WTC11 (cell line): ENCODE measurements at regions not wholly inside any gene's neighbourhood (a gene's known extent, or its start where the extent isn't known, plus 50 kb on each side); places are given as distances from the start of the nearest gene placed in this dataset.

ENCODE experiments used
- ATAC-seq: fragments of 200-7000 bp; cut with Tn5 transposase; 2 replicates; pipeline ENCODE4 v1.10.0; 2021; ENCODE audit warnings: mild to moderate bottlenecking, moderate library complexity
- CTCF ChIA-PET: fragments of 300-600 bp; sonication (Branson Sonifier 250); formaldehyde crosslinking; loops from one replicate; lab custom pipeline; 2021; ENCODE audit warnings: antibody characterized with exemption; lab: Charles Lee
- POLR2A ChIA-PET: fragments of 350-600 bp; sonication (Branson Sonifier 250); formaldehyde crosslinking; loops from one replicate; lab custom pipeline; 2021; ENCODE audit warnings: antibody characterized with exemption; lab: Charles Lee
- DNase-seq: peaks from one replicate; pipeline ENCODE4 v3.0.0; 2021; ENCODE audit warnings: low spot score
- H3K27ac Mint-ChIP-seq: 2 replicates; pipeline ENCODE4 v1.8.0; 2021; ENCODE audit warnings: mixed read lengths
- H3K27me3 Mint-ChIP-seq: 2 replicates; pipeline ENCODE4 v1.8.0; 2021; ENCODE audit warnings: low read depth, mild to moderate bottlenecking, moderate library complexity, mixed read lengths
- H3K36me3 Mint-ChIP-seq: 2 replicates; pipeline ENCODE4 v1.8.0; 2021; ENCODE audit warnings: mixed read lengths
- H3K4me1 Mint-ChIP-seq: 2 replicates; pipeline ENCODE4 v1.8.0; 2022; ENCODE audit warnings: mixed read lengths
- H3K4me3 Mint-ChIP-seq: 2 replicates; pipeline ENCODE4 v1.8.0; 2021; ENCODE audit warnings: mild to moderate bottlenecking, moderate library complexity, mixed read lengths
- H3K9me3 Mint-ChIP-seq: 2 replicates; pipeline ENCODE4 v1.8.0; 2021; ENCODE audit warnings: mixed read lengths
- CREB1 ChIP-seq: sonication (generic); formaldehyde crosslinking; IDR thresholded peaks from 2 replicates; pipeline ENCODE4 v1.8.0; 2023; ENCODE audit warnings: mild to moderate bottlenecking, missing genetic modification reagents
- FOXJ3 ChIP-seq: sonication (generic); formaldehyde crosslinking; IDR thresholded peaks from 2 replicates; pipeline ENCODE4 v1.9.0; 2021; ENCODE audit warnings: missing genetic modification reagents, mild to moderate bottlenecking, borderline replicate concordance
- FOXP1 ChIP-seq: sonication (generic); formaldehyde crosslinking; IDR thresholded peaks from 2 replicates; pipeline ENCODE4 v1.8.0; 2022; ENCODE audit warnings: missing genetic modification reagents, mild to moderate bottlenecking, moderate library complexity, borderline replicate concordance
- MXD4 ChIP-seq: fragments of 250-450 bp; sonication (Bioruptor Pico); IDR thresholded peaks from 2 replicates; pipeline ENCODE4 v1.8.0; 2021; ENCODE audit warnings: mild to moderate bottlenecking, moderate library complexity, borderline replicate concordance
- OVOL2 ChIP-seq: fragments of 250-450 bp; sonication (Bioruptor Pico); IDR thresholded peaks from 2 replicates; pipeline ENCODE4 v1.9.0; 2021; ENCODE audit warnings: mild to moderate bottlenecking, borderline replicate concordance
- PRRX2 ChIP-seq: fragments of 250-450 bp; sonication (Bioruptor Pico); IDR thresholded peaks from 2 replicates; pipeline ENCODE4 v1.8.0; 2021; ENCODE audit warnings: mild to moderate bottlenecking
- SMAD3 ChIP-seq: sonication (generic); formaldehyde crosslinking; IDR thresholded peaks from 2 replicates; pipeline ENCODE4 v1.8.0; 2022; ENCODE audit warnings: missing genetic modification reagents, mild to moderate bottlenecking, borderline replicate concordance
- SMAD4 ChIP-seq: sonication (generic); formaldehyde crosslinking; IDR thresholded peaks from 2 replicates; pipeline ENCODE4 v1.8.0; 2022; ENCODE audit warnings: mild to moderate bottlenecking, missing genetic modification reagents
- TF ChIP-seq, protein P1 (sequence below): sonication (generic); formaldehyde crosslinking; IDR thresholded peaks from 2 replicates; pipeline ENCODE4 v1.8.1; 2023; ENCODE audit warnings: mild to moderate bottlenecking, missing genetic modification reagents
- TF ChIP-seq, protein P2 (sequence below): sonication (generic); formaldehyde crosslinking; IDR thresholded peaks from 2 replicates; pipeline ENCODE4 v1.8.1; 2022; ENCODE audit warnings: low read depth, mild to moderate bottlenecking, moderate library complexity, missing genetic modification reagents, borderline replicate concordance
- TF ChIP-seq, protein P3 (sequence below): sonication (generic); formaldehyde crosslinking; IDR thresholded peaks from 2 replicates; pipeline ENCODE4 v1.8.1; 2023; ENCODE audit warnings: mild to moderate bottlenecking, missing genetic modification reagents, moderate library complexity
- TF ChIP-seq, protein P4 (sequence below): sonication (generic); formaldehyde crosslinking; IDR thresholded peaks from 2 replicates; pipeline ENCODE4 v1.8.1; 2022; ENCODE audit warnings: low read depth, missing genetic modification reagents, borderline replicate concordance
- TF ChIP-seq, protein P5 (sequence below): sonication (generic); formaldehyde crosslinking; IDR thresholded peaks from 2 replicates; pipeline ENCODE4 v1.8.0; 2022; ENCODE audit warnings: mild to moderate bottlenecking, missing genetic modification reagents

DNA sequence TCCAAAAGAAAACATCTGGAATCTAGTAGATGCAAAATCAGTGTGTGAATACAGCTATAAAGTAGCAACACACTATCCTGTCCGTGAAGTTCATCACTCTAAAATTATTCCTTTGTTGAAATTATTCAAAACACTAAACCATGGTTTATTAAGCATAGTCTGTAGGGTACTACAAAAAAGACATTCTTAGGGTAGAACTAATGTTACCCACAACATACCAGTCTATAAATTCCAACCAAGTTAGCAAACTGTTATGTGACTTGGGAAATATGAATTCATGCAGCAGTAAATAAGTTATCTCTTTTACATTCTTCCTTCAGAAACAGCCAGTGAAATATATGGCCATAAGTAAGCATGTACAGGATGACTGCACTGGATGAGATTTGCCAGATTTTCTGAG, 580.3 kb upstream of the ADGRB3 start:
- Mint-ChIP-seq H3K27me3 (no peaks in the 10 kb centered on the region), H3K4me1 (peaks cover 6% of the 10 kb centered on the region), H3K36me3 (peaks cover 19% of the 10 kb centered on the region), H3K4me3 (no peak overlapping the region), H3K27ac (no peak overlapping the region), H3K9me3 (peaks cover 16% of the 10 kb centered on the region)
- no peak for ATAC-seq
- TF ChIP-seq, protein P1, sequence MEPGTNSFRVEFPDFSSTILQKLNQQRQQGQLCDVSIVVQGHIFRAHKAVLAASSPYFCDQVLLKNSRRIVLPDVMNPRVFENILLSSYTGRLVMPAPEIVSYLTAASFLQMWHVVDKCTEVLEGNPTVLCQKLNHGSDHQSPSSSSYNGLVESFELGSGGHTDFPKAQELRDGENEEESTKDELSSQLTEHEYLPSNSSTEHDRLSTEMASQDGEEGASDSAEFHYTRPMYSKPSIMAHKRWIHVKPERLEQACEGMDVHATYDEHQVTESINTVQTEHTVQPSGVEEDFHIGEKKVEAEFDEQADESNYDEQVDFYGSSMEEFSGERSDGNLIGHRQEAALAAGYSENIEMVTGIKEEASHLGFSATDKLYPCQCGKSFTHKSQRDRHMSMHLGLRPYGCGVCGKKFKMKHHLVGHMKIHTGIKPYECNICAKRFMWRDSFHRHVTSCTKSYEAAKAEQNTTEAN = no peak
- no peak for DNase-seq
- ChIA-PET POLR2A (no interaction called here), CTCF (no interaction called here)

DNA sequence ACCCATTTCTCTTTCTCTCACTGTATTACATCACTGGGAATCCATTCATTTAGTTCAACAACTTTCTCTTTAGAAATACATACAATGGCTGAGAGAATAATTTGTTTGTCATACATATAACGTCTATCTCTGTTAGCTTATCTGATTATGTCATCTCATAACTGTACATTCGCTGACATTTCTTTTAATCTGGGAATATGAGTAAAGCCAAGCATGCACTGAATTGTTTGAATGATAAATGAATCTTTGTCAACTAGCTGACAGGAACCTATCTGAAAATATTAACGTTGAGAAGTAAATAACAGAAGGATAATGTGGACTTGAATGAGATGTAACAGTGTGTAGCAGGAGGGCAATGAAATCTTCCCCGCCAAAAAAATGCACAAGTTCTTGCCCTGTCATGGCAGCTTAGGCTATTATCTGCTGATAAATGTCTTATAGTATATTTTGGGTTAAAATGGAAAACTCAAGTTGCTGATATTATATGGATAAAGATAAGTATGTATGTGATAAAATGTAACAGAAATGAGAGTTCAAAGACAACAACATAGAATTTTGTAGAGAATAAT, 581.2 kb upstream of the ADGRB3 start:
- no peak for DNase-seq
- no peak overlapping the region for H3K27ac Mint-ChIP-seq
- POLR2A ChIA-PET = no interaction called here
- H3K4me1 Mint-ChIP-seq = no peaks in the 10 kb centered on the region
- H3K9me3 Mint-ChIP-seq = peaks cover 16% of the 10 kb centered on the region
- H3K4me3 Mint-ChIP-seq = no peak overlapping the region
- peaks cover 19% of the 10 kb centered on the region for H3K36me3 Mint-ChIP-seq
- TF ChIP-seq FOXP1 = no peak
- TF ChIP-seq, all 79 proteins: peak for 0
- CTCF ChIA-PET = no interaction called here
- H3K27me3 Mint-ChIP-seq = no peaks in the 10 kb centered on the region
- no peak for ATAC-seq

DNA sequence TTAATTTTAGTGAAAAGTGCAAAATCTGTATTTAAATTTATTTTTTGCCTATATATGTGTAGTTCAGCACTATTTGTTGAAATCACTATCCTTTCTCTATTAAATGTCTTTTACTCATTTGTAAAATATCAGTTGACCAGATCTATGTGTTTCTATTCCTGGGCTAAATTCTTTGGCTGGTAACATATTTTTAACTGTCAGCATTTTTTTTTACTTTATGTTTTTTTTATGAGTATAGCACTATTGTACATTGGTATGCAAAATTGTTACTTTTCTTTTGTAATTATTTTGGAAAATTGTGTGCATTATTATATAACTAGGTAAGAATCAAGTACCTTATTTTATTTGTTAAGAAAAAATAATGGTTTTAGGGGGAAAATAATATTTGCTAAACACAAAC, 582.8 kb upstream of the ADGRB3 start:
- ChIA-PET CTCF (no interaction called here), POLR2A (no interaction called here)
- ATAC-seq (no peak), DNase-seq (no peak)
- TF ChIP-seq OVOL2 (CRISPR knock-in tag) = no peak
- Mint-ChIP-seq H3K4me3 (no peak overlapping the region), H3K9me3 (peaks cover 20% of the 10 kb centered on the region), H3K27ac (no peak overlapping the region), H3K36me3 (peaks cover 23% of the 10 kb centered on the region), H3K27me3 (no peaks in the 10 kb centered on the region), H3K4me1 (peaks cover under 1% of the 10 kb centered on the region; the same call in 1 of the 2 replicates)

DNA sequence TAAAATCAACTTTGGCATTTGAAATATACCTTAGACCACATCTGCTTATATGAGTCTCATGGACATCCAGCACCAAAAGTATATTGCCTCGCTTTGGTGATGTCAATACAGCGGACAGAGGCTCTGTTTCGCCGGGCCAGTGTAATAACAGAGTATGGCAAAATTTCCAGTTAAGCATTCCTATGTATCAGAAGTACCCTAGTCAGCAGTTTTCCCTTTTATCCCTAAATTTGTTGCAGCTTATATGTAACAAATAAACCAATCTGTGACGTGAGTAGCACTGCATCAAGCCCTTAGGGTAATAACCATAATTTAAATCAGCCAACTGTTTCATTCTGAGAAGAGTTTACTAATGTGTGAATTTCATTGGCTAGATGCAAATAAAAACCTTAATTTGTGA, 585.5 kb upstream of the ADGRB3 start:
- ATAC-seq (no peak), DNase-seq (no peak)
- Mint-ChIP-seq H3K9me3 (peaks cover 21% of the 10 kb centered on the region), H3K27me3 (no peaks in the 10 kb centered on the region), H3K27ac (no peak overlapping the region), H3K4me3 (no peak overlapping the region), H3K36me3 (peaks cover 20% of the 10 kb centered on the region), H3K4me1 (peaks cover 15% of the 10 kb centered on the region)
- ChIA-PET POLR2A (no interaction called here), CTCF (no interaction called here)
- TF ChIP-seq, protein P2, sequence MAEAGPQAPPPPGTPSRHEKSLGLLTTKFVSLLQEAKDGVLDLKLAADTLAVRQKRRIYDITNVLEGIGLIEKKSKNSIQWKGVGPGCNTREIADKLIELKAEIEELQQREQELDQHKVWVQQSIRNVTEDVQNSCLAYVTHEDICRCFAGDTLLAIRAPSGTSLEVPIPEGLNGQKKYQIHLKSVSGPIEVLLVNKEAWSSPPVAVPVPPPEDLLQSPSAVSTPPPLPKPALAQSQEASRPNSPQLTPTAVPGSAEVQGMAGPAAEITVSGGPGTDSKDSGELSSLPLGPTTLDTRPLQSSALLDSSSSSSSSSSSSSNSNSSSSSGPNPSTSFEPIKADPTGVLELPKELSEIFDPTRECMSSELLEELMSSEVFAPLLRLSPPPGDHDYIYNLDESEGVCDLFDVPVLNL = no peak
- TF ChIP-seq, protein P3, sequence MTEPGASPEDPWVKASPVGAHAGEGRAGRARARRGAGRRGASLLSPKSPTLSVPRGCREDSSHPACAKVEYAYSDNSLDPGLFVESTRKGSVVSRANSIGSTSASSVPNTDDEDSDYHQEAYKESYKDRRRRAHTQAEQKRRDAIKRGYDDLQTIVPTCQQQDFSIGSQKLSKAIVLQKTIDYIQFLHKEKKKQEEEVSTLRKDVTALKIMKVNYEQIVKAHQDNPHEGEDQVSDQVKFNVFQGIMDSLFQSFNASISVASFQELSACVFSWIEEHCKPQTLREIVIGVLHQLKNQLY (CRISPR knock-in tag) = no peak
- TF ChIP-seq FOXJ3 (no peak), SMAD3 (no peak), PRRX2 (CRISPR knock-in tag) (no peak), SMAD4 (CRISPR knock-in tag) (no peak), MXD4 (CRISPR knock-in tag) (no peak), OVOL2 (CRISPR knock-in tag) (no peak), CREB1 (CRISPR knock-in tag) (no peak)
- TF ChIP-seq, protein P4, sequence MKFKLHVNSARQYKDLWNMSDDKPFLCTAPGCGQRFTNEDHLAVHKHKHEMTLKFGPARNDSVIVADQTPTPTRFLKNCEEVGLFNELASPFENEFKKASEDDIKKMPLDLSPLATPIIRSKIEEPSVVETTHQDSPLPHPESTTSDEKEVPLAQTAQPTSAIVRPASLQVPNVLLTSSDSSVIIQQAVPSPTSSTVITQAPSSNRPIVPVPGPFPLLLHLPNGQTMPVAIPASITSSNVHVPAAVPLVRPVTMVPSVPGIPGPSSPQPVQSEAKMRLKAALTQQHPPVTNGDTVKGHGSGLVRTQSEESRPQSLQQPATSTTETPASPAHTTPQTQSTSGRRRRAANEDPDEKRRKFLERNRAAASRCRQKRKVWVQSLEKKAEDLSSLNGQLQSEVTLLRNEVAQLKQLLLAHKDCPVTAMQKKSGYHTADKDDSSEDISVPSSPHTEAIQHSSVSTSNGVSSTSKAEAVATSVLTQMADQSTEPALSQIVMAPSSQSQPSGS (CRISPR knock-in tag) = no peak
- TF ChIP-seq, protein P5, sequence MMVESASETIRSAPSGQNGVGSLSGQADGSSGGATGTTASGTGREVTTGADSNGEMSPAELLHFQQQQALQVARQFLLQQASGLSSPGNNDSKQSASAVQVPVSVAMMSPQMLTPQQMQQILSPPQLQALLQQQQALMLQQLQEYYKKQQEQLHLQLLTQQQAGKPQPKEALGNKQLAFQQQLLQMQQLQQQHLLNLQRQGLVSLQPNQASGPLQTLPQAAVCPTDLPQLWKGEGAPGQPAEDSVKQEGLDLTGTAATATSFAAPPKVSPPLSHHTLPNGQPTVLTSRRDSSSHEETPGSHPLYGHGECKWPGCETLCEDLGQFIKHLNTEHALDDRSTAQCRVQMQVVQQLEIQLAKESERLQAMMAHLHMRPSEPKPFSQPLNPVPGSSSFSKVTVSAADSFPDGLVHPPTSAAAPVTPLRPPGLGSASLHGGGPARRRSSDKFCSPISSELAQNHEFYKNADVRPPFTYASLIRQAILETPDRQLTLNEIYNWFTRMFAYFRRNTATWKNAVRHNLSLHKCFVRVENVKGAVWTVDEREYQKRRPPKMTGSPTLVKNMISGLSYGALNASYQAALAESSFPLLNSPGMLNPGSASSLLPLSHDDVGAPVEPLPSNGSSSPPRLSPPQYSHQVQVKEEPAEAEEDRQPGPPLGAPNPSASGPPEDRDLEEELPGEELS (CRISPR knock-in tag) = no peak
- TF ChIP-seq, protein P1 = no peak
